ENCODE measurements at regions not wholly inside any gene's neighbourhood (a gene's known extent, or its start where the extent isn't known, plus 50 kb on each side); places are given as distances from the start of the nearest gene placed in this dataset.

DNA sequence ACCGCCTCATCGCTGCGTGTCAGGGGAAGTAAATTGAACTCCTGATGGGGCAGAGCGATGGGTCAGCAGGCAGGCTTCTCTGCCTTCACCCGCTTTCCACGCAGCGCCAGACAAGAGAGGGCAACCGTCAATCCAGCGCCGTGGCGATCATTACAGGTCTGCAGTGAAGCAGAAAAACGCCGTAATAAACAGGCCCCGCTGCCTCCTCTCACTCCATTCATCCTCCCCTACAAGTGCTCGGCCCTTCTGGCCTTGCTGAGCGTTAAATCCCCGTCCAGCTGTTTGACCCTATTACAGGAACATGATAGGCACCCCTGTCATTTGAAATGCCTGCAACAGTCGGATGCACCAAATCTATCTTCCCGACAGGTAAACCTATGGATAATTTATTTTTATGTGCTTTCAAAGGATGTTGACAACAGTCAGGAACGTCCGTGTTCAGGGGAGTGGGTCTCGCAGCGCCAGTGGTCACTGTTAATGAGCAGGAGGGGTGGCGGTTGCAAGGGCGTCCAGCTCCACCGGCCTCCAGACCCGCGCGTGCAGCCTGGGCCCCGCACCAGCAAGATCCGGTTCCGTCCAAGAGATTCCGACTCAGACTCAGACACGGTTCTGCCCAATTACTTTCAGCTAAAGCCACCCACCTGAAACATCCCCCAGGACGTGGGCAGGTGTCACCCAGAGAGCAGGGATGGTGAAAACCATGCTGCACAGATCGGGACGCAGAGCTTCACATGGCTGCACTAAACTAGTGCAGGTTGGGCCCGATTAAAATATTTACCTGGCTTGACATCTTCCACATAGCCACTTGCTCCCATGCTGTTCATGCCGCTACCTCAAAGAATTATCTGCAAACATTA lies 508.0 kb upstream of the MGMT start:
- Histone ChIP-seq H3F3A (ENCODE audit: control insufficient read depth, insufficient read depth) (no peaks in the 10 kb centered on the region), H4K20me1 (ENCODE audit: control insufficient read depth, insufficient read depth, low read depth, low read length) (no peaks in the 10 kb centered on the region), H3K27me3 (ENCODE audit: control insufficient read depth, low read length) (no peaks in the 10 kb centered on the region), H3K4me2 (ENCODE audit: low read length) (no peak overlapping the region), H3K4me3 (ENCODE audit: low read length) (no peak overlapping the region), H3K4me1 (ENCODE audit: control insufficient read depth, low read length) (no peaks in the 10 kb centered on the region), H3K36me3 (ENCODE audit: control insufficient read depth, low read length) (no peaks in the 10 kb centered on the region), H3K9me3 (ENCODE audit: control insufficient read depth, insufficient read depth, low read length) (no peaks in the 10 kb centered on the region), H3K27ac (ENCODE audit: low read depth, low read length) (no peak overlapping the region), H3K9me2 (replicated peaks; ENCODE audit: control insufficient read depth, low read length) (no peaks in the 10 kb centered on the region), H3K79me2 (ENCODE audit: control insufficient read depth, low read length) (no peaks in the 10 kb centered on the region)
- no peak for TF ChIP-seq EZH2phosphoT487 (IDR thresholded peaks at IDR 0.05; ENCODE audit: borderline replicate concordance, low read length)
- TF ChIP-seq, protein P1, sequence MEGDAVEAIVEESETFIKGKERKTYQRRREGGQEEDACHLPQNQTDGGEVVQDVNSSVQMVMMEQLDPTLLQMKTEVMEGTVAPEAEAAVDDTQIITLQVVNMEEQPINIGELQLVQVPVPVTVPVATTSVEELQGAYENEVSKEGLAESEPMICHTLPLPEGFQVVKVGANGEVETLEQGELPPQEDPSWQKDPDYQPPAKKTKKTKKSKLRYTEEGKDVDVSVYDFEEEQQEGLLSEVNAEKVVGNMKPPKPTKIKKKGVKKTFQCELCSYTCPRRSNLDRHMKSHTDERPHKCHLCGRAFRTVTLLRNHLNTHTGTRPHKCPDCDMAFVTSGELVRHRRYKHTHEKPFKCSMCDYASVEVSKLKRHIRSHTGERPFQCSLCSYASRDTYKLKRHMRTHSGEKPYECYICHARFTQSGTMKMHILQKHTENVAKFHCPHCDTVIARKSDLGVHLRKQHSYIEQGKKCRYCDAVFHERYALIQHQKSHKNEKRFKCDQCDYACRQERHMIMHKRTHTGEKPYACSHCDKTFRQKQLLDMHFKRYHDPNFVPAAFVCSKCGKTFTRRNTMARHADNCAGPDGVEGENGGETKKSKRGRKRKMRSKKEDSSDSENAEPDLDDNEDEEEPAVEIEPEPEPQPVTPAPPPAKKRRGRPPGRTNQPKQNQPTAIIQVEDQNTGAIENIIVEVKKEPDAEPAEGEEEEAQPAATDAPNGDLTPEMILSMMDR (IDR thresholded peaks at IDR 0.05; ENCODE audit: low read depth, low read length, poor library complexity, severe bottlenecking): no peak

DNA sequence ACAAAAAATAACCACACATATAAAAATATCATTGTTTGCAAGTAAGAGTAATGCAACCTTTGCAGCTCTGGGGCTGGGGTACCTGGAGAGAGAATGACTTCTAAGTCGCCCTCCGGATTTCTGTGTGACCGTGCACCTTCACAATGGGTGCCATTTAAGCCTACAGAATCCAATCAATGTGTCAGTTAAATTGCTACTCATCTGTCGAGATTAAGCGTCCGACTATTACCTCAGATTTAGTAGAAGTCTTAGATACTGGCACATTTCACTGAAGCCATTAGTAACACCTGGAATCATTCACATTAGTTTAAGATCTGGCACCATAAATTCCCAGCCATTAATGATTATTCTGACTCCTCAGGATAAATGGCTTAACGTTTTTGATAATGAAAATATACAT lies 507.3 kb upstream of the MGMT start:
- no peaks in the 10 kb centered on the region for H3K27me3 ChIP-seq (ENCODE audit: control insufficient read depth, low read length)
- H3K9me2 ChIP-seq (replicated peaks; ENCODE audit: control insufficient read depth, low read length): no peaks in the 10 kb centered on the region
- H3K4me1 ChIP-seq (ENCODE audit: control insufficient read depth, low read length): no peaks in the 10 kb centered on the region
- no peaks in the 10 kb centered on the region for H3K79me2 ChIP-seq (ENCODE audit: control insufficient read depth, low read length)
- H4K20me1 ChIP-seq (ENCODE audit: control insufficient read depth, insufficient read depth, low read depth, low read length): no peaks in the 10 kb centered on the region
- no peak overlapping the region for H3K27ac ChIP-seq (ENCODE audit: low read depth, low read length)
- no peaks in the 10 kb centered on the region for H3F3A ChIP-seq (ENCODE audit: control insufficient read depth, insufficient read depth)
- H3K9me3 ChIP-seq (ENCODE audit: control insufficient read depth, insufficient read depth, low read length): no peaks in the 10 kb centered on the region
- TF ChIP-seq EZH2phosphoT487 (IDR thresholded peaks at IDR 0.05; ENCODE audit: borderline replicate concordance, low read length): no peak
- TF ChIP-seq, protein P1 (IDR thresholded peaks at IDR 0.05; ENCODE audit: low read depth, low read length, poor library complexity, severe bottlenecking): no peak
- H3K4me2 ChIP-seq (ENCODE audit: low read length): no peak overlapping the region
- H3K36me3 ChIP-seq (ENCODE audit: control insufficient read depth, low read length): no peaks in the 10 kb centered on the region
- no peak overlapping the region for H3K4me3 ChIP-seq (ENCODE audit: low read length)

DNA sequence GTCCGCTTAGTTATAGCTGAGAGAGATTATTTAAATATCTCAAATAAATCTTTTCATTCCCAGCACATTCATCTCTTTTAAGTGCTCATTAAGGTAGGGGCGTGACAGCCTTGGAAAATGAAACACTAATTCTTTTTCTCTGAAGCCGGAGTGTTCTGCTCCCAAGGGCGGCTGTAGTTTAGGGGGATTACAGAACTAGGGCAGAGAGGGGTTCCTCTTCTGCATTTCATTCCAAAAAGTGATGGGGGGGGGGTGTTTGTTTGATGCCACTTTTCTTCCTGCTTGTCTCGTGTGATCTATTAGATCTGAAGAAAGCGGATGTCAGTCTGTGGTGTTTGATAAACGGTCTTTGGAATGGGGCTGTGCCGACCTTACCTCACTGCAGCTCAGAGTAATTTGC lies 506.5 kb upstream of the MGMT start:
- Histone ChIP-seq H3K36me3 (ENCODE audit: control insufficient read depth, low read length) (no peaks in the 10 kb centered on the region), H3K9me3 (ENCODE audit: control insufficient read depth, insufficient read depth, low read length) (no peaks in the 10 kb centered on the region), H3K79me2 (ENCODE audit: control insufficient read depth, low read length) (no peaks in the 10 kb centered on the region), H3K4me2 (ENCODE audit: low read length) (no peak overlapping the region), H3F3A (ENCODE audit: control insufficient read depth, insufficient read depth) (no peaks in the 10 kb centered on the region), H3K27me3 (ENCODE audit: control insufficient read depth, low read length) (no peaks in the 10 kb centered on the region), H3K9me2 (replicated peaks; ENCODE audit: control insufficient read depth, low read length) (no peaks in the 10 kb centered on the region), H3K4me3 (ENCODE audit: low read length) (no peak overlapping the region), H4K20me1 (ENCODE audit: control insufficient read depth, insufficient read depth, low read depth, low read length) (no peaks in the 10 kb centered on the region), H3K27ac (ENCODE audit: low read depth, low read length) (no peak overlapping the region), H3K4me1 (ENCODE audit: control insufficient read depth, low read length) (no peaks in the 10 kb centered on the region)
- TF ChIP-seq, protein P1 (IDR thresholded peaks at IDR 0.05; ENCODE audit: low read depth, low read length, poor library complexity, severe bottlenecking): no peak
- no peak for TF ChIP-seq EZH2phosphoT487 (IDR thresholded peaks at IDR 0.05; ENCODE audit: borderline replicate concordance, low read length)

Data from DOHH2 (cell line).